Frontal cortex (tissue), 4 donors: ENCODE measurements at regions not wholly inside any gene's neighbourhood (a gene's known extent, or its start where the extent isn't known, plus 50 kb on each side); places are given as distances from the start of the nearest gene placed in this dataset. TPM values are rescaled to one million over a fixed set of nuclear protein-coding genes. Genes with fewer than 3 reads are reported as not detected.

Experiments used
- DNase-seq, 2 donors: peaks; one replicate each; pipeline ENCODE4 v3.0.0; 2012; ENCODE audit warnings: low spot score in 2 of 2
- FAIRE-seq: peaks from 2 replicates; lab custom pipeline; 2012; peaks lifted over from hg19 to GRCh38; lab: Jason Lieb, UNC
- small RNA-seq: library from RNA; depleted of rRNA; stranded (forward); fragments of <200 nt; gene quantifications from one replicate; pipeline ENCODE3, GENCODE V24; 2014
- donor health status: control.
- donor health status: control.
- donor health status: control.

DNA sequence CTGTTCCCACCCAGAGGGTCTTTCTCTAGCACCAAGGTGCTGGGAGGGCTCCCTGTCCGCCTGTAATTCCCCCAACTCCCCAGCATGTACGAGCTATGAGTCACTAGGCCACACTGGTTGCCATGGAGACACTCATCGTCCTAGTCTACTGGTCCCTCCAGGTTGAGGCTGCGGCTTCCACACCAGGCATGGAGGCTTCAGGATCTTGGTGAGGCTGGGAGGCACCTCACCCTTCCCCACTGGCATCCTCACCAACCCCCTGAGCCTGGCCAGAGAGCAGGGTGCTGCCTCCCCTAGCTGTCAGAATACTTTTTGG lies 75.6 kb upstream of the KAZN start:
- FAIRE-seq = no peak
- peak in 1 of 2 donors; percentile 15 for DNase-seq

DNA sequence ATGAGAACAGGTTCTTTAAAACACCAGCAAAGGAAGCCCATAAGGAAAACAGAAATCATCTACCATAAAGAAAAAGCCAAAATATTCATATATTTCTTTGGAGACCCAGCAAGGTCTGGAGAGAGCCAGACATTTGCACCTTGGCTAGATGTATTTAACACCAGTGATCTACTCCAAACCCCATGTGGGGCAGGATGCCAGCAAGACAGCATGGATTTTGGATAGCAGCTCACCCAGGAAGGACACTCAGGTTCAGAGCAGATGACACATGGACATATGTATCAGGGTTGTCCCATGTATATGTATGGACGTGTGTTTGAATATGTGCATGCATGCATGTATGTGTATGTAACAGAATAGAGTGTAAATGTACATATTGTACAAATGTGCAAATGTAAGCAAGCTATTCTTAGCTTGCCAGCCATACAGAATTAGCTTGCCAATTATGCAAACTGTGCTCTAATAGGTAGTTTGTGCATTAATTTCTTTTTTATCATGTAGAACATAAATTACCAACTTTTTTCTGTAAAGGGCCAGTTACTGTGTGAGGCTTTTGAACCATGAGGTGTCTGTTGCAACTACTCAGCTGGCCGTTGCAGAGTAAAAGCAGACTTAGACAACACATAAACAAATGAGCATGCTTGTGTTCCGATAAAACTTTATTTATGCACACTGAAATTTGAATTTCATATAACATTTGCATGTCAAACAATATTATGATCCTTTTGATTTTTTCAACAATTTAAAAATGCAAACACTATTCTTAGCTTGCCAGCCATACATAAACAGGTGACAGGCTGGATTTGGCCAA lies 73.5 kb upstream of the KAZN start:
- no peak for FAIRE-seq
- DNase-seq = no peak

DNA sequence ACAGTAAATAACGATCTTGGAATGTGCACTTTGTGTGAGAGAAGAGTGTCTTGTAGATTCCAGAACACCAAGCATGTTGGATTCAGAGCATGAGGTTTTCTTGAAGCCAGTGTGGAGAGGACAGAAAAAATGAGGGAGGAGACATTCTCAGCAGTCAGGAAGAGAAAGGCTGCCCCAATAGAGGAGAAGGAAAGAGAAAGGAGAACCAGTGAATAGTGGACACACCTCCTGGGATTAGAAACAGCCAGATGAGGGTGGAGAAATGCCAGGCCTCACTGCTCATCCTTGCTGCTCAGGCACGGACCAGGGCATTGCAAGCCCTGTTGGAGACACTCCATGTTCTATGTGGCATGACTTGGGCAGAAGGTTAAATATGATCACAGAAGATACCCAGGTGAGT lies 69.0 kb upstream of the KAZN start:
- FAIRE-seq = no peak
- no peak for DNase-seq

DNA sequence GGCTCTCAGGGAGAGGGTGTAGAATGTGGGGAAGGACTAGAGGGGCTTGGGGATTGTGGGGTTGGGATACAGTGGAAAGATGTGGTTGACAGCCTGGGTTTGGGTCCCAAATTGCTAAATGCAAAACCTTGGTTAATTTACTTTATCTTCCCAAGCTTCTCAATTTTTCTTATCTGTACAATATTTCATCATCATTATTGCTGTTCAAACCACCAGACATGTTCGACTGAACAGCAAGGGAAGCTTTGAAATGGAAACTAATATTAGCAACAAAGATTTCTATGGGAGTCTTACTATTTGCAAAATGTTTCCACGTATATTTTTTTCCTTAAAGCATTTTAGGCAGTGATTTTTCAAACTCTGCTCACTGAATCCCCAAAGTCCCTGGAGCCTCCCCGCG lies 67.0 kb upstream of the KAZN start:
- DNase-seq (no peak), FAIRE-seq (no peak)

DNA sequence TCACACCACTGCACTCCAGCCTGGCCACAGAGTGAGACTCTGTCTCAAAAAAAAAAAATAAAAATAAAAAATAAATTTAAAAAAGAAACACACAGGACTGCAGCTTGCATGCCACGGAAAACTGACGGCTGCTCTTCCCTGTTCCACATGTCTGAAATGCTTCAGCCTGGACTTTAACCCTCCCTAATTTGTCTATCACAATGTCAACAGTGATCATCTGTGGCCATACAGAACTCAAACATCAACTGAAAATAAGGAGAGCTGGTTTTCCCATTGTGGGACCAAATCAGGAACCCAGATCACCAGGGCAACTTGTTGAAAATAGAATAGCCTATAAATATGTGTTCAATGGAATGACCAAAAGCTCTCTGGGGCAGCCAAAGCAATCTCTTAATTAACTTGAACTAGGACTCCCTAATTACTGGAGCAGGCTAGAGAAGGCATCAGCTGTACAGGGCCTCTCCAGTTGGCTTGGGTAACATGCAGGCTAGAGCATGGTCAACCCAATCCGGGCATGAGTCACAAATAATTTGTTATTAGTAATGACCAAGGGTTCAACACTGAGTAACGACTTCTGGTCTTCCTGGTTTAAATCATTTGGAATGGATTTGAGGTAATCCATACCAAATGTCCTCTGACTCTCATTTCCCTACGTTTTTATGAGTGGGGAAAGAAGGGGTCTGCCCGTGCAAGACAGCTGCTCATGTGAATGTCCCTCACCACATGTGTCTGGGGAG lies 62.7 kb upstream of the KAZN start:
- no peak for FAIRE-seq

DNA sequence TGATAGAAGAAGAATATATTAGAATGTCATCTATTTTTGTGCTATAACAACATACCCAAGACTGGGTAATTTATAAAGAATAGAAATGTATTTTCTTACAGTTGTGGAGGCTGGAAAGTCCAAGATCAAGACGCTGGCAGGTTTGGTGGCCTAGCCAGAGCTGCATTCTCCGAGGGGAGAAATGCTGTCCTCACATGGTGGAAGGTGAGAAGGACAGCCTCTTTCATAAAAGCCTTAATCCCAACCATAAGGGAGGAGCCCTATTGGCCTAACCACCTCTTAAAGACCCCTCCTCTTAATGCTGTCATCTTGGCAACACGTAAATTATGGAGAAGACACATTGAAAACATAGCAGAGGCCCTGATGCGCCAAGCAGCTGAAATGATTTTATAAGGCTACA lies 60.1 kb upstream of the KAZN start:
- FAIRE-seq = no peak
- no peak for DNase-seq

More for the DNA sequence above, 62.7 kb upstream of the KAZN start:
- DNase-seq = no peak

DNA sequence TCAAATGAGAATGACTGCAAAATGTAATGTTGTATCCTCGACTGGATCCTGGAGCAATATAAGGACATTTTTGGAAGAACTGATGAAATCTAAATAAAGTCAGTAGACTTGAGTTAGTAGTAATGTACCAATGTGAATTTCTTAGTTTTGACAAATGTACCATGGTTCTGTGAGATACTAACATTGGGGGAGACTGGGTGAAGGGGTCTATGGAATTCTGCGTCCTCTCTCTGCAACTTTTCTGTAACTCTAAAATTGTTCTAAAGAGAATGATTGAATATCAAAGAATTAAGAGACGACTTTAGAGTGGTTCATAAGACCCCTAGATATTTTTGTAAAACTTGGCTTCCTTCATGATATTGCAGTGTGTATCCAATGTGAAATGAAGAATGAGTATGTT lies 59.2 kb upstream of the KAZN start:
- DNase-seq = no peak
- no peak for FAIRE-seq

DNA sequence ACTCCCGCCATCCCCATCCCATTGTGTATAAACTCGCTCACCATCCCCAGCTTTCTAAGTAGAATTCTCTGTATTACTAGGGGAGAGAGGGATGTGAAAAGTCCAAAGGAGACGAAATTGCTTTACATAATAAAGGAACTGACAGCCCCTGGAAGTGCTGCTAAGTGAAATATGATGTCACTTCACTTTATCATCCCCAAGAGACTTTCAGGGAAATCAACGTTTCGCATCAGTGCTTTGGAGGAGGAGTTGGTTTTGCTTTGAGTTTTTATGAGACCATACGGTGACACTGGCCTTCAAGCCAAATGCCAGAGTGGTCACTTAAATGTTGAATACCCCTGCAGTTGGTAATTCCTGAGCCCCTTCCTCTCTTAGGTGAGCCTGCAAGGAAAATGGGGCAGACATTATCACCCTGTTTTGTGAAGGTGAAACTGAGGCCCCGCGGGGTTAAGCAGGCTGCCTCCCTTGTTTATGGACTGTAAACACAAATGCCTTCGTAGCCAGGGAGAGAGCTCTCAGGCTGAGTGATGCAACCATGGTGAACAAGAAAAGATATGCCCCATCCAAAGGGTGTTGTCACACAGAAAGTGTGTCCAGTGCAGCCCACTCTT lies 58.4 kb upstream of the KAZN start:
- FAIRE-seq (no peak), DNase-seq (no peak)

DNA sequence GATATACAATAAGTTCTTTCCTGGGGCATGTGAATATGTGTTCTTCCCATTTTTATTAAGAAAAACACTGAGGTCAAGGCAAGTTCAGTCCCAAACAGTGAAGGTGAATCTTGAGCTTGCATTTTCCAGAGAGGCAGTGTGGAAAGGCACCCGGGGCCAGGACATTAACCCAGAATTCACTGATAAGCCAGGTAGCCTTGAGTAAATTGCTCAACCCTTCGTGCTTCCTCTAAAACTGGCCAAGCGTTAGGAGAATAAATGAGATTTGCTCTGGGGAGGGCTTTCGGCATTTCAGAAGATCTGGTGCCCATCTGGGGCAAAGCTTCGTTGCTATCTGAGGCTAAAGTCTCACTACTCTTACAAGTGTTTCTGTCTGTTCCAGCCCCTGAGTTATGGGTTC lies 57.1 kb upstream of the KAZN start:
- no peak for DNase-seq
- no peak for FAIRE-seq

DNA sequence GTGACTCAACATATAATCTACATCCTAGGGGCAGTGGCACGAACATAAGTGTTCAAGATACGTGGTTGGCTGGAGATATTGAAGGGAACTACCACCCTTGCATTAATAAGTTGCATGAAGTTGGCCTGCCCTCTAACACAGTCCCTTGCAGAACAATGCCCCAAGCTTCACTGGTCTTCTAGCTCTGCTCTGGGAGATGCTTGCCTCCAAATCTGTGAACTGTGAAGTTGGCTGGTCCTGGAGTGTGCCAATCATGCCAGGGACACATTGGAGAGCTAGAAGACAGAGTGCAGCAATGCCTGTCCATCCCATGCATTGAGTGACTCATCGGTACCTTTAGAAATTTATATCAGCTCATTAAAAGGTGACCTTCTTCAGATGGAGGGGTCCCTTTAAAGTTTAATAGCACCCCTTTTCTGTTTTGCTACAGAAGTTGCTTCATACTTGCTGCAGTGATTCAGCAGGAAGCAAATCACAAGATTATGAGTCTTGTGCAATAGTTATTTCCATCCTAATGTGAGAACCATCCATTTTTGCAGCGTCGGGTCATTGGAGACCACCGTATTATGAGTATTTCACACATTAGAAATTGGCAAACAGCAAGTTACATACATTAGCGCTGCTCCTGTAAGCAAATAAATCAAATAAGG lies 55.2 kb upstream of the KAZN start:
- FAIRE-seq = no peak
- DNase-seq = no peak

DNA sequence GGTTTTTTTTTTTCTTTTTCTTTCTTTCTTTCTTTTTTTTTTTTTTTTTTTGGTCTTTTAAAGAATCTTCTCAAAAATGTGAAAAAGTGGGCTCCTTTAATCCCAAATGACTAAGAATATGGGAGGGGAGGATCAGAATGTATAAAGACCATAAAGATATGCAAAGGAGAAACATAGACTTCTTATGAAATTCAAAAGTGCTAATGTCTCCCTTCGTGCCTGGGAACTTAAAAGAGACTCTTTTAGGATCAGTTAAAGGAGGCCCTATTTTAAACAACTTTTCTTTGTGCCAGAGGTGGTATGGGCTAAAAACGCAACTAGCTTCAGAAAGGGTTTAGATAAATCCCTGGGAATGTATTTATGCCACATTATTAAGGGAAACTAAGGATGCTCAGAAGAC lies 54.2 kb upstream of the KAZN start:
- DNase-seq (no peak), FAIRE-seq (no peak)

DNA sequence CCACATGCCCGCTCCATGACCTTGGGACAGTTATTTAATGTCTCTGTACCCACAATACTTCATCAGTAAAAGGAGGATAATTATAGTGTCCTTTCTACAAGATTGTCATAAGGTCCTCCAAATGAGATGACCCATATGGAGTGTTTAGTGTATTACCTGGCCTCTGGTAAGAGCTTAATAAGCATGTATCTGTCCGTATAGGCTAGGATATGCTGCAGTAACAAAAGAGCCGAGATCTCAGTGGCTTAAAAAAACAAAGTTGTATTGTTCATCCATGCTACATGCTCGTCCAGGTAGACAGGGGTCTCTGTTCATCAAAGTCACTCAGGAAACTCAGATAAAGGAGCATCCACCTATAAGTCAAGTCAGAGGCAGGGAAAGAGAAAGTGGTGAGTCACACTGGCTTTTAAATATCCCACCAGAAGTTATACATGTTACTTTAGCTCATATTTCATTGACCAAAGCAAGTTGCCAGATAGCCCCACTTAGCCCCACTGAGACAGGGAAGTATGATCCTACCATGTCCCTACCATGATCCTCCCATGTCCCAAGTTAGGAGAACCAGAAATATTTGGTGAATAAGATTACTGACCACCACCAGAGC lies 53.0 kb upstream of the KAZN start:
- FAIRE-seq (no peak), DNase-seq (no peak)

DNA sequence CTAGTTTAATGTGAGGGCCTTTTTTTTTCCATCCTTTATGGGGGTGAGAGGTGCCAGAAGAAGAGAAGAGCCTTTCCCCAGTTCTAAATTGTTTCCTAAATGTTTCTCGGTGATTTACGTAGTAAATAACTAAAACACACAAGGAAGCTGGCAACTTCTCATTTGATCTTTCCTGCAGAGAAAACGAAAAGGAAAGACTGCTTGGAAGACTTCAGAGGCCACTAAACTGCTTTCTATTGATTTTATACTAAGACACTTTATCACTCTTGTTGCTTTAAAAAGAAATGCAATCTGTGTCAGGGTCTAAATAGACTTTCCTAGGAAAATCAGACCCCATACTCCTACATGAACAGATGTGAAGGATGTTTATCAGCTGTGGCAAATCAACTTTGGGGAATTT lies 52.1 kb upstream of the KAZN start:
- no peak for DNase-seq
- FAIRE-seq = no peak

Small RNA genes in the stretch of these regions (small RNA-seq; reads per million reads assigned to genes)
- gene RNU6-1265P = not detected
